PC-3 (cell line): ENCODE measurements at regions not wholly inside any gene's neighbourhood (a gene's known extent, or its start where the extent isn't known, plus 50 kb on each side); places are given as distances from the start of the nearest gene placed in this dataset.

Experiments
- EZH2 ChIP-seq: fragments of 300-600 bp; sonication (generic); IDR thresholded peaks from one replicate; pipeline ENCODE4 v1.6.1; 2017; ENCODE audit warnings: antibody characterized with exemption, mild to moderate bottlenecking, low read length; ENCODE audit not compliant: unreplicated experiment
- TF ChIP-seq, protein P1 (sequence below): fragments of 300-600 bp; sonication (generic); conservative IDR thresholded peaks from 2 replicates; pipeline ENCODE4 v1.5.1; 2017; ENCODE audit warnings: antibody characterized with exemption, low read depth, mild to moderate bottlenecking, low read length

DNA sequence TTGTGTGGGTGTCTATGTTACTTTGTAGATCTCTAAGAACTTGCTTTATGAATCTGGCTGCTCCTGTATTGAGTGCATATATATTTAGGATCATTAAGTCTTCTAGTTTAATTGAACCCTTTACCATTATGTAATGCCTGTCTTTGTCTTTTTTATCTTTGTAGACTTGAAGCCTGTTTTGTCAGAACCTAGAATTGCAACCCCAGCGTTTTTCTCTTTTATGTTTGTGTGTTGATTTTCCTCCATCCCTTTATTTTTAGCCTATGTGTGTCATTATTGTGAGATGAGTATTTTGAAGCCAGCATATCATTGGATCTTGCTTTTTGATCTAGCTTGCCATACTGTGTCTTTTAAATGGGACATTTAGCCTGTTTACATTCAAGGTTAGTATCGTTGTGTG is 573.2 kb downstream of the BRINP3 start:
- TF ChIP-seq, protein P1, sequence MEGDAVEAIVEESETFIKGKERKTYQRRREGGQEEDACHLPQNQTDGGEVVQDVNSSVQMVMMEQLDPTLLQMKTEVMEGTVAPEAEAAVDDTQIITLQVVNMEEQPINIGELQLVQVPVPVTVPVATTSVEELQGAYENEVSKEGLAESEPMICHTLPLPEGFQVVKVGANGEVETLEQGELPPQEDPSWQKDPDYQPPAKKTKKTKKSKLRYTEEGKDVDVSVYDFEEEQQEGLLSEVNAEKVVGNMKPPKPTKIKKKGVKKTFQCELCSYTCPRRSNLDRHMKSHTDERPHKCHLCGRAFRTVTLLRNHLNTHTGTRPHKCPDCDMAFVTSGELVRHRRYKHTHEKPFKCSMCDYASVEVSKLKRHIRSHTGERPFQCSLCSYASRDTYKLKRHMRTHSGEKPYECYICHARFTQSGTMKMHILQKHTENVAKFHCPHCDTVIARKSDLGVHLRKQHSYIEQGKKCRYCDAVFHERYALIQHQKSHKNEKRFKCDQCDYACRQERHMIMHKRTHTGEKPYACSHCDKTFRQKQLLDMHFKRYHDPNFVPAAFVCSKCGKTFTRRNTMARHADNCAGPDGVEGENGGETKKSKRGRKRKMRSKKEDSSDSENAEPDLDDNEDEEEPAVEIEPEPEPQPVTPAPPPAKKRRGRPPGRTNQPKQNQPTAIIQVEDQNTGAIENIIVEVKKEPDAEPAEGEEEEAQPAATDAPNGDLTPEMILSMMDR = no peak
- no peak for TF ChIP-seq EZH2
